Fibroblast of skin of abdomen (primary cell): ENCODE measurements at regions not wholly inside any gene's neighbourhood (a gene's known extent, or its start where the extent isn't known, plus 50 kb on each side); places are given as distances from the start of the nearest gene placed in this dataset.
A peak's percentile ranks its signal among the peaks of the same experiment; 100 is the strongest.

Source experiments
- DNase-seq: peaks from one replicate; pipeline ENCODE4 v3.0.0-alpha.2; 2013

DNA sequence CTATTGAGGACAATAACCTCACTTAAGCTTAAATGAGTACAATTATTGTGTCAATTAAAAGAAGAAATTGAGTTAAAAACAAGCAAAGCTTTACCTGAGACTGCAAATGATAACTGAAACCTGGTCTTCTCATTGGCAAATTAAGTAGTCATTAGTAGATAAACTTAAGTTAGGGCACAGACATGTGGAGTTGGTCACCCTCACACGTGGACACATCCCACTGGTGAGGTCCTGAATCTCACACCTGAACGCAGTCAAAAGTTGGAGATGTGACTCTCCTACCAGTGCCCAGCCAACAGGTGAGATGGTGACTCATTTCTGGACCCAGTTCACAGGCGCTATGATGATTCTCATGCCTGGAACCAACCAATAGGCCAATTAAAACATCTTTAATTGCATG, 311.6 kb downstream of the FOXL1 start:
- no peak for DNase-seq

DNA sequence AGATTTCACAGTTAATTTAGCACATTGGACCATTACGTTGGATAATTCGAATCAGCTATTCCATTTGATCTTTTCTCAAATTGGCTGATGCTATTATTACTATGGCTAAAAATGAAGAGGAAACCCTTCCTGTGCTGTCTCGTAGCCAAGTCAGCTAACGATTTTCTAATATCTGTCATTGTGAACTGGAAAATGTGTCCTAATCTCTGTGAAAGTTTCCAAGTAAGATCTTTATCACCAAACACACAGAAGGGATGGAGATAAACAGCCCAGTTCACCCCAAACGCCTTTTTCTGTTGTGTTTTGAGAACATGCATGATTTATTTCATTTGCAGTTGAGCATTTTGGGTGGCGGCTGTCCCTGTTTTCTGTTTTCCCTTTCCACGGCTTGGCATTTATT, 312.8 kb downstream of the FOXL1 start:
- DNase-seq, result no peak

DNA sequence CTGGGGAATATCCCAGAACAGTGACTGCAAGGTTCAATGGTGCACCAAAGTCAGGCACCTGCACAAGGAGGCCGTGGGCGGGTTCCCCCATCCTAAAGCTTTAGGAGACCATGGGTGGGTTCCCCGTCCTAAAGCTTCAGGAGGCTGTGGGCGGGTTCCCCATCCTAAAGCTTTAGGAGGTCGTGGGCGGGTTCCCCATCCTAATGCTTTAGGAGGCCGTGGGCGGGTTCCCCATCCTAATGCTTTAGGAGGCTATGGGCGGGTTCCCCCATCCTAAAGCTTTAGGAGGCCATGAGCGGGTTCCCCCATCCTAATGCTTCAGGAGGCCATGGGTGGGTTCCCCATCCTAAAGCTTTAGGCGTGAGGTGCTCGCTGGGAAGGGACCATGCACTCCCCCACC, 313.3 kb downstream of the FOXL1 start:
- no peak for DNase-seq

DNA sequence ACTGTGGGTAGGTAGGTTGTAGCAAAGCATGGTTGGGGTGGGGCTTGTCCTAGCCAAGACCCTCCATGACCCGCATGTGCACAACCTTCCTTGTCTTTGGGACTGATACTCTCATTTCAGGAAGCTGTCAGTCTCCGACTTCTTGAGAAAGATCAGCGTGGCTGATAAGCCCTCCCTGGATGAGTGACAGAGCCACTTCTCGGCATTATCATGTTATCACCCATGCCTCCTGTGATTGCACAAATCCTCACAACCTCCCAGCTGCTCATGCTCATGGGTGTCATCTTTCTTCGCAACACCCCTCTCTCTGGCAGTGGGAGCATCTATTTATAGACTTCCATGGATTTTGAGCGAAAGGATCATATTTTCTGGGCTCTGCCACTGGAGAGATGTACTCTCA, 314.2 kb downstream of the FOXL1 start:
- peak; percentile 13 for DNase-seq

DNA sequence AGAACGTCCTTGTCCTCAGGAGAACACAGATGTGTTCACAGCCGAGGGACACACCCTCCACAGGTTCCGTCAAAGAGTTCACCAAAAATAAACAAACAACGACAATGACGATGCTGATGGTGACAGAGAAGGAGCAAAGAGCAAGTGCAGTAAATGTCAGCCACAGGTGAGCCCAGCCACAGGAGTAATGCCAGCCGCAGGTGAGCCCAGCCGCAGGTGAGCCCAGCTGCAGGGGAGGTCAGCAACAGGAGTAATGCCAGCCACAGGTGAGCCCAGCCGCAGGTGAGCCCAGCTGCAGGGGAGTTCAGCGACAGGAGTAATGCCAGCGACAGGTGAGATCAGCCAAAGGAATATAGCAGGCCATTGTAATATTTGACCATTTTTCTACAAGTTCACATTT, 315.2 kb downstream of the FOXL1 start:
- no peak for DNase-seq

DNA sequence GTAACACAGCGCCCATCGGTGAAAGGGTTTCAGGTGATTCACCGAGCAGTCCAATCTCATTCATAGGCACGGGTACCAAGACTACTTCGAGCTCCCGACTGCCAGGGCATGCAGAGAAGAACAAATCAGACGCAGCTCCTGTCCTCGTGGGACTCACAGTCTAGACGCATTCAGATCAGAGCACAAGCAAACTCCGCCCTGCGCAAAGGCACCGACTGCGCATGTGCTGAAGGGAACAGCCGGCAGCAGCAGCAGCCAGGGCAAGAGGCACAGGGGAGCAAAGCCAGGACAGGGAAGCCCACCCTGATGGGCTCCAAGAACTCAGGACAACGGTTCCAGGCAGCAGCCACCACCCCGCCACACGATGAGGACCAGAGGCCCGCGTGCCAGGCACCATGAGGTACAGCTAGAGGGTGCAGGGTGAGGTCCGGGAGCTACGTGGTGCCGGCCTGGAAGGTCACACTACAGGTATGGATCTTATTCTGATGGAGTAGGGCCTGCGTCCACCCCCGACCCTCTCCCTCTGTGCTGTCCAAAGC, 315.7 kb downstream of the FOXL1 start:
- no peak for DNase-seq

DNA sequence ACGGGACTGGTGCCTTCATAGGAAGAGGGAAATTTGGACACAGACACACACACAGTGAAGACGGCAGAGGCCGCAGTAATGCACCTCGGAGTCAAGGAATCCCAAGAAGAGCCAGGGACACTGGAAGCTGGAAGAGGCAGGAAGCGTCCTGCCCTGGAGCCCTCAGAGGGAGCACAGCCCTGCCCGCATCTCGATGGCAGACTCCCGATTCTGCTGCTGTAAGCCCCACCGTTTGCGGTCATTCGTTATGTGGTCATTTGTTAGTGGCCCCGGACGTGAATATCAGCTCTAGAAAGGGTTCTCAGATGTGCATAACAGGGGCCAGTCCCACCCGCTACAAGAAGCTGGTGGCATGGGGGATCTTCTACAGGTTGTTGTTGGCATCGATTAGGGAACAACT, 316.6 kb downstream of the FOXL1 start:
- DNase-seq, result no peak

DNA sequence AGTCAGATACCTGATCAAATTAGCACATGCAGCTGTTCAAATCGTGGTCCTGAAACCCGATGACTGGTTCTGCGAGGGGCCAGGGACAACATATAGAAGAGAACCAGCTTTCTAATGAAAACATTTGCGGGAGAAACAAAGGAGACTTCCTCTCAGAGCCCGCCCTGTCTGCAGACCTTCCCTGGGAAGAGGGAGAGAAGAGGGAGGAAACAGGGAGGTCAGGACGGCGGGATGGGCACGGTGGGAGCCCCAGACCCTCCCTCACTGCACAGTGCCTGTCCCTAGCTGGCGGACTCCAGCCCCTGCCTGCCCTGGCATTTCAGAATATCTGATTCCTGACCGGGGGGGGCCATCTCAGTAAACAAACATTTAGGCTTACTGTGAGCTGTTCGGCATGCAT, 317.3 kb downstream of the FOXL1 start:
- no peak for DNase-seq

DNA sequence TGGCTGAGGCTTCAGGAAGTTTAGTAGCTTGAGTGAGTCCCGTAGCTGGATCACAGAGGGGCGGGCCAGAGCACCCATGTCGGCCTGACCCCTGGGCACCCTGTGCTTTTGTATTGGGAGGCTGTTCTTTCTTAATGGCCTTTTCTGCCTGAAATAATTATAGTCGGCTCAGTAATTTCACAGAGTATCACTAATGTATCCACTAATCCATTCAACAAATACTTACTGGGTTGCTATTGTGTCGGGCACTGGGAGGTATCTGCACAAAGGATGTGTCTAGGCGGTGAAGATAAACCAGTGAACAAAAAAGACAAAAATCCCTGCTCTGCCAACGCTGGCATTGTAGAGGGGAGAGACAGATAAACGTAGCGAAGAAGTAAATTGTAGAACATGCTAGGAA, 318.6 kb downstream of the FOXL1 start:
- DNase-seq, result no peak

DNA sequence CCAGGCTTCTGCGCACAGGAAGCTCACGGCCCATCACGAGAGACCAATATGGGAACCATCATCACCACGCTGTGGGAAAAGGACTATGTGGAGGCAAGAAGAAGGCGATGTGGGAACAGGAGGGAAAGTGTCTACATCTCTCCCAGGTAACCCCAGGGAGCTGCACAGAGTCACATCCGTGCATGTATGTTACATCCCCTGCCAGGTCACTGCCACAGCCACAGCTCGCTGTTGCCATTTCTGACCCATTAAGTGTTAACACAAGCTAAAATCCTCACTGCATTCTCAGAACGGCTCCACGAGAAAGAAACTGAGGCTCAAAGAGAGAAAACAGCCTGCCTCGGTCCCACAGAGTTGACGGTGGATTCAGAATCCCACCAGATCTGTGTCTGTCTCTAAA, 319.1 kb downstream of the FOXL1 start:
- DNase-seq, result no peak

DNA sequence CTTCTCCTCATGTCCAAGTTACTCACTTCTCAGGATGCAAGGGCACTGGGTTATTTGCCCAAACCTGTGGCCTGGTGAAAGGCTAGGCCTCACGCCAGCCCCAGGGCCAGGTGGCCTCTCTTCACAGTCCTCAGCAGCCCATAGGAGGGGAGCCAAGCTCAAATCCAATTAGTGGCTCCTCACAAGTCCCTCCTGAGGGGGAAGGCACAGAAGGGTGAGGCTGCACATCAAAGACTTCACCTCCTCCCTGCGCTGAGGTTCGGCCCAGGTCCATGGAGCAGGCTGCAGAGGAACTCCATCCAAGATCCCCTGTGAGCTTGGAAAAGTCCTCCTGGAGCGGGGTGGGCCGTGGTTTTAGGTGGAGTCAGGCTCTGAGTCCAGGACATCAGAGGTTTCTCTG, 320.0 kb downstream of the FOXL1 start:
- no peak for DNase-seq

DNA sequence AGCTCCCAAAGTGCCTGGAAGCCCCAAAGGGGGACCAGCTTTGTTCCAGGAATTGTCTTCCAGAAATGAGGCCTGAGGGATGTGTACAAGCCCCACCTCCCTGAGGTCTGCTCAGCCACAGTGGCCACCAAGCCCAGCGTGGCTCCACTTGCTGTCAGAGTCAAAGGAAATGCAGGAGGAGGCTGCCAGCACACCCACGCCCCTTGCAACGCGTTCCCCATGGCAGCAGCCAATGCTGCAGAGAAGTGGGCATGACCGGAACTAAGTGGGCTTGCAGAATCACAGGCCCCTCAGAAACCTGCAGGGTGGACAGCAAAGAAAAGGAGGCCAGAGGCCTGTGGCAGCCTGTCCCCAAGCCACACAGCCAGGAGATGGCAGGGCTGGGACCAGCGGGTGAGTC, 320.8 kb downstream of the FOXL1 start:
- DNase-seq, result no peak

DNA sequence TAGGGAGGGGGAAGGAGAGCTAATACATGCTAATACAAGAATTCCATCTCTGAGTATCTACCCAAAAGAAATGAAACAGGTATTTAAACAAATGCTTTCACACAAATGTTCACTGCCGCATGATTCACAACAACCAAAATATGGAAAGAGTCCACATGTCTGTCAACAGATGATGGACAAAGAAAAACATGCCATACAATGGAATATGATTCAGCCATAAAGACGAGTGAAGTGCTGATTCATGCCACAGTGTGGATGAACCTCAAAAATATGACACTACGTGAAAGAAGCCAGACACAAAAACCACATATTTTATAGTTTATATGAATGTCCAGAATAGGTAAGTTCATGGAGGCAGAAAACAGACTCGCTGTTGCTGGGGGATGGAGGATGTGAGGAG, 321.4 kb downstream of the FOXL1 start:
- DNase-seq, result peak; percentile 93

DNA sequence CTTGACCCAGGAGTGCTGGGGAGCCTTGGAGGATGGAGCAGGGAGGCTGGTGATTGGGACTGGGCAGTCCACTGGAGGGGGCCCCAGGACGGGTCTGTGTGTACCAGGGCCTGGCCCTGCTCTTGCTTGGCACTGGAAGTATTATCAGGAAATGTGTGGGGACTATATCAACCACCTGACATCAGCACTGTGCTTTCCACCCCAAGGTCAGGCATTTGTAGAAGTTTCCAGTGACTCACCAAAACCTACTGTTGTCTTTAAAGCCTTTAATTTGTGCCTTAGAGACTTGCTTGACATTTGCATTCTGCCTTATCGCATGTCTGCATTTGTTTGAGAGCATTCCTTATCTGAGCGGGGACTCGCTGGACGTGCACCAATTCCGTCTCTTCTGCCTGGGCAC, 323.1 kb downstream of the FOXL1 start:
- DNase-seq, result peak; percentile 28

DNA sequence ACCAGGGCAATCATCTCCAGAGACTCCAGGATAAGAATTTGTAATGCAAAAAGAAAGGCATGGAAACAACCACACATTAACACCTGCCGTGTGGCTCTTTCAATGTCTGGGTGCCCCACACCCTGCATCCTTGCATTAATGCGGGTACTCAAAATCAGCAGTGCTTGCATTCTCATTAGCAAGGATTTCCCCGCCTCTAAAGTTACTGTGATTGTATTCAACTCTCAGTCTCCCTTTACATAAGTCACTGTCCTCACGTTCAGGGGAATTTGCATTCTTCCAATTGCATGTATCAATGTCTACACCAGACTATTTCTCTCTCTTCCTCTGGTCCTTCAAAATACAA, 324.3 kb downstream of the FOXL1 start:
- no peak for DNase-seq

DNA sequence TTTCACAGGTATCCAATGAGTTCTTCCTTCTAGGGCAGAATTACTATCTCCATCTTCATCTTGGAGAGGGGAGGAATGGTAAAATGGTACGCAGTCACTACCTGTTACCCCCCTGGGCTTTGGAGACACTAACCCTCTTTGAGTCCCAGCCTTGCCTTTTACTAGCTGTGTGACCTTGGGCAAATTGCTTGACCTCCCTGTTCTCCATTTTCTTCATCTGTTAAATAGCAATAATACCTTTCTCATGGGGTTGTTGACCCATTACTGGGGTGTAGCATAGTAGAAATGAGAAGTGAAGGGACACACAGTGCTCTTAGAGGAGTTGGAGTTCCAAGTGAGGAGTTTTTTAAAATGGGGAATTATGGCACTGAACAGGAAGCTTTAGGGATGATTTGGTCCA, 324.7 kb downstream of the FOXL1 start:
- DNase-seq, result no peak

DNA sequence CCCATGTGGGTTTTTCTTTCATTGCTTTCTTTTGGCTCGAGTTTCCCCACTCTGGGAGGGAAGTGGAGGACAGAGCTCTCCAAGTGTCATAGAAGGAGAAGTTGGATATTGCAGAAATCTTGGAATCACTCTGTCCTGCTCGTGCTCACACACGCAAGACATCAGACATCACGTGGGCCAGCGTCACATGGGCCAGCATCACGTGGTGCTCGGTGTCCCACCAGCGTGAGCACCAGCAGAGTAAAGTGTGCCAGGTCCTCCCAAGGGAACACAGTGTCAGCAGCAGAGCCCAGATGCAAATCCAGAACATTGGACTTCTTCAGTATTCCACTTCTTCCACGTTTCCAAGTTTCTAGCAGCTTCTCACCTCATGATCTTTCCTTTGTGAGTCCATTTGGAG, 327.0 kb downstream of the FOXL1 start:
- DNase-seq, result no peak

DNA sequence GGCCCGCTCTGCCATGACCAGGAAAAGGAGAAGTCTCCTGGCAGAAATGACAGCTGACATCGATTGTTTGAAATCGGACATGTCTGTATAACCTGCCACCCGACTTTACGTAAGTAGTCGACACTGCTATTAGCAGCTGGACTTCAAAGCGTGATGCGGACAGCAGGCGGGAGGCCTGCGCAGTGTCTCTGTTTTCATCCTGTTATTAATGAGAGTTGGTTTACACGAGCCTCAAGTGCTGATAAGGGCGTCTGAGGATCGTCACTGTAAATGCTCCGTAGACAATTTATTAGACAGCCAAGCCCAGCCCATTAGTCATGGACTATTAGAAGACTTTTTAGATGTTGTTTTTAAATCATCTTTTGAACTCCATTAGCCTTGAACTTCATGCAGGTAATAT, 328.3 kb downstream of the FOXL1 start:
- no peak for DNase-seq

DNA sequence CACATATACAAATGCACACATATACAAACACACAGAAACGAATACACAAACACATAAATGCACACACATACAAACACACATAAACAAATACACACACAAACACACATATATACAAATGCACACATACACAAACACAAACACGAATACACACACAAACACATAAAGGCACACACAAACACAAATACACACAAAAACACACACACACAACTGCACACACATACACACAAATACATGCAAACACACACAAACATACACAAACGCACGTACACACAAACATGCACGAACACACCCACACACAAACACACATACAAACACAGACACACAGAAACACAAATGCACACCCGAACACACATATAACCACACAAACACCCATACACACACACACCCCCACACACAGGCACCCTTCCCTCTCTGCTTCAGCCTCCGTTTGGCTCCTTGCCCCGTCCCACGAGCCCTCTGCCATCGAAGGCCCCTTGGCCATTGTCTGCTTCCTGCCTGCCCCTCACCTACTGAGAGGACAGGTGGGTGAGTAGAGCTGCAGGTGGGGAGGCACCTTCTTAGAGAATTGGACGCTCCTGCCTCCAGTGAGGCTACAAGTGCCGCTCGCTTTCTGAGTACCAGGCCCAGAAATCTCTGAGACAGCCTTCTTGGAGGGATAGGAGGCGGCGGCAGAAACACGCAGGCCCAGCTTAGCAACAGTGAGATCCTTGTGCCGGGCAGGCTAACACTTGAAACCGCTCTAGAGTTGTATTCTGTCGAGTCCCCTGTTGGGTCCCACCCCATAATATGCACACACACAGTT, 331.2 kb downstream of the FOXL1 start:
- DNase-seq, result no peak

DNA sequence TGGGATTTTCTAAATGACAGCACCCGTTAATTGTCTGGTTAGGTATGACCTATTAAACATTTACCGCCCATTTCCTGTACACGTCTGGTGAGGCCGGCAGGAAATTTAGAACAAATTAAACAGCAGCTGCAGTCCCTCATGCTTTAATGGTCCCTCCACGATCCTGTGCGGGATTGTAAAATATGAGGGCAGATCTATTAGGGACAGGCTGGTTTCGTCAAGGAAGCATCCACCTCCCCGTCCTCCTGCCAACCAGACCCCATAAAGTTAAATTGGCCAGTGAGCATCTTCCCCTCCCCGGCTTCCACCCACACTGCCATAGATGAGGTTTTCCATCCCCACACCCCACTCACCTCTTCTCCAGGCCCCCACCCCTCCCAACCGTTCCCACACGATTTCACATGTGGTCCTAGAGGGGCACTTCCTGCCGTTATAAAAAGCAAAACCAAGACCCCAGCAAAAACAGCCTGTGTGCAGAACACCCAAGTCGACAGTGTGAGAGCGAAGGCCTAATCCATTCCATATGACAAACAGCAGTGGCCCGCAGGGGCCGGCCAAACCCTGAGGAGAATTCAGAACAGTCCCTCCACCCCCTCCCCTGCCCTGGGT, 331.9 kb downstream of the FOXL1 start:
- peak; percentile 42 for DNase-seq

DNA sequence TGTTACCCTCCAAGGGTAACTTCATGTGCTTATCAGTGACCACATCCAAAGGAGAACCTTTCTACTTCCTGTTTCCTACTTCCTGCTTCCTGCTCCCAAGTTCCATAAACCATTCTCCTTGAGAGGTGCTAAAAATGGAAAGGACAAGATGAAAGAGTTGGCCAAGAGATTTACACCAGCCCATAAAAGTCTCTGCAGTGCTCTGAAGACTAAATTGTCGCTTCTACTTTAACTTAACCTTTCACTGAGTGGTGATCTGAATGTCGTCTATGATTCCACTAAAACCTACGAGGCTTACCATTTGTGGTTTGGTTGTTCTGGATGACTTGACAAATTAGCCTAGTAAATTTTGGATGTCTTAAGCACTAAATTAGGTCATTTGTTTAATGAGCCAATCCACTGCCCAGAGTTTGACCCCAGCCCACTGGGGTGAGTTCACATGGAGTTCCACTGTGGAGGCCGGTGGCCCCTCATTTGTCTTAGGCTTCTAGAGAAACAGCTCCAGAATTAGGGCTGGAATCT, 333.1 kb downstream of the FOXL1 start:
- DNase-seq, result no peak

DNA sequence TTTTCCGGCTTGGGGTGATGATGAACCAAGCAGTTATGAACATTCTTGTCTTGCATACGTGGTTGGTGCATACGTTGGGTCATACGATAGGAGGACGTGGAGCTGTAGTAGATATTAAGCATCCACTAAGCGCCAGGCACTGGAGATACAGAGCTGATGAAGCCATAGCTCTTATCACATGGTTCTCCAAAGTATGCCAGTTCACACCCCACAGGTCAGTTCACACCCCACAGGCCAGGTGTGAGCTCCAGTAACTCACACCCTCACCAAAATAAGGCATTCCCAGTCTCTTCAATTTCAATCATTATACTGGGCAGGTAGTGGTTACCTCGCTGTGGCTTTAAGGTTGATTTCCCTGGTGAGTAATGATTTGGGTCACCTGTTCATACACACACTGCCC, 335.5 kb downstream of the FOXL1 start:
- DNase-seq, result no peak

DNA sequence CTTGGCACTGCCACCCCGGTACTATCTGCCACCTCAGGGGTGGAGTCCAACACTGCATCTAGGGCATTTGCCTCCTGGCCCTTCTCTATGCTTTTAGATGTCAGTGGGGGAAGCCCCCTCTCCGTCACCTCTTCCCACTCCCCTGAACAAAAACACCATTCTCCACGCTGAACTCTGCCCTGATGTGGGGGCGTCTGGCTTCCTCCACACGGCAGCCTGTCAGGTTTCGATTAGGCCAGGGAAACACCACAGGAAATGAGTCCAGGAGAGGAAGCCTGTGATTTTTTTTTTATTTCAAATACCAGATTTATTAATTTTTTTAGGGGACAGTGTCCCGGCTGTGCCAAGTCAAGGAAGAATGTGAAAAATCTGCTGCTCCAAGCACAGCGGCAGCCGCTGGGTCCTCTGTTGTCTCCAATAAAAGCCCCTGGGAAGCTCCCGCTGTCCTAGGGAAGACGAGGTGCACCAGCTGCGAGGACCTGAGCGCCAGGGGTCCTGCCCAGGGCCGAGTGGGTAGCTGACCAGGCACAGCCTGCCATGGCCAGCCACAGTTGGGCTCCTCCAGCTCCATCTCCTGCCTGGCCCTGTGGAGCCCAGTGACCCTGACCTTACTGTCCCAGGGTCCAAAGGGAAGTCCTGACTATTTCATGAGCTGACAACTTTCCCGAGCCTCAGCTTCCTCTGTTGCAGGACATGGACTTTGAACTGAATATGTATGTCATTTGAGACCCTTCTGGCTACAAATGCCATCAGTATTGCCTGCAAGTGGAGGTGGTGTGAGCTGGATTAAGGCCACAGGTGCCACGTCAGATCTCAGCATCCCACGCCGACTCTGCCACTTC, 336.7 kb downstream of the FOXL1 start:
- DNase-seq, result no peak
